Psoas muscle (tissue), 7 donors: ENCODE measurements at regions not wholly inside any gene's neighbourhood (a gene's known extent, or its start where the extent isn't known, plus 50 kb on each side); places are given as distances from the start of the nearest gene placed in this dataset.

Source experiments
- ATAC-seq, 4 donors: fragments of 200-7000 bp; cut with Tn5 transposase; one replicate each; pipeline ENCODE4 v1.9.1; 2020; ENCODE audit warnings: moderate library complexity in 3 of 4, mild to moderate bottlenecking in 2 of 4
- DNase-seq, 2 donors: peaks; one replicate each; pipeline ENCODE4 v3.0.0-alpha.2; 2020
- H3K27ac ChIP-seq: fragments of 200-600 bp; one replicate; pipeline ENCODE4 v1.8.0; 2022
- H3K27me3 ChIP-seq, 3 donors: fragments of 200-600 bp in 1 of 3; one replicate each; pipeline versions ENCODE4 v1.6.1 to v1.8.0; 2013 to 2022; ENCODE audit warnings: low read length in 2 of 3, mild to moderate bottlenecking in 2 of 3, moderate library complexity in 1 of 3; ENCODE audit not compliant: insufficient read depth in 3 of 3
- H3K36me3 ChIP-seq, 2 donors: fragments of 200-600 bp in 1 of 2; one replicate each; pipeline versions ENCODE4 v1.6.1 to v1.8.0; 2013 to 2022; ENCODE audit warnings: low read depth in 1 of 2, mild to moderate bottlenecking in 1 of 2, moderate library complexity in 1 of 2; ENCODE audit not compliant: insufficient read depth in 1 of 2
- H3K4me1 ChIP-seq: fragments of 200-600 bp; one replicate; pipeline ENCODE4 v1.8.0; 2022
- H3K4me3 ChIP-seq: fragments of 200-600 bp; one replicate; pipeline ENCODE4 v1.8.0; 2022; ENCODE audit warnings: mild to moderate bottlenecking
- H3K9me3 ChIP-seq: fragments of 200-600 bp; one replicate; pipeline ENCODE4 v1.8.0; 2022
- CTCF ChIP-seq: fragments of 200-600 bp; IDR thresholded peaks from one replicate; pipeline ENCODE4 v1.8.0; 2022; ENCODE audit warnings: antibody characterized with exemption
- WGBS, 3 donors: extraction: QIAGEN DNeasy Blood & Tissue Kit; methylation state at CpG; one replicate each; pipeline versions ENCODE4 v1.1.6 to v1.1.7; 2013; 5-methylcytosine and 5-hydroxymethylcytosine counted together
- intact Hi-C, 2 donors: fragments of 100-400 bp; cut with DNase I; formaldehyde crosslinking; loops; one replicate each; pipeline versions ENCODE4 v1.11.0 to v1.14.2; 2022
- donor health status: healthy with polysubstance abuse.
- donor health status: DM: no; HTN: no; CAD: no; lungs with moderate emphysema.
- donor health status: Bipolar disorder and iron deficiency.
- donor health status: healthy.
- donor health status: DM: yes; HTN: yes; CAD: no.
- donor health status: DM: no; HTN: no; CAD: no.
- donor health status: DM: yes; HTN: yes; CAD: no.

GRCh38 chr12:113612076-113612728, 140.5 kb upstream of the LHX5 start:
- WGBS, 3 donors = 28 to 32% (median 30%) methylated on average over 16 of the region's 16 CpGs
- intact Hi-C loops = no loop called here
- Histone ChIP-seq H3K9me3 (no peaks in the 10 kb centered on the region), H3K4me1 (no peaks in the 10 kb centered on the region), H3K27me3 (peaks cover 0 to 47% (median 16%) of the 10 kb centered on the region in 3 donors), H3K36me3 (no peaks in the 10 kb centered on the region), H3K4me3 (no peak overlapping the region), H3K27ac (no peak overlapping the region)
- ATAC-seq (no peak), DNase-seq (no peak)
- no peak for TF ChIP-seq CTCF

- Histone ChIP-seq H3K9me3 (no peaks in the 10 kb centered on the region), H3K27me3 (peaks cover 0 to 47% (median 16%) of the 10 kb centered on the region in 3 donors)
These were observed 140.0 kb upstream of the LHX5 start for GRCh38 chr12:113611652-113612051.

GRCh38 chr12:113610698-113611097, 139.0 kb upstream of the LHX5 start:
- DNase-seq (no peak), ATAC-seq (no peak)
- no peaks in the 10 kb centered on the region for H3K4me1 ChIP-seq
- no peaks in the 10 kb centered on the region for H3K9me3 ChIP-seq
- no peak overlapping the region for H3K27ac ChIP-seq
- H3K4me3 ChIP-seq = no peak overlapping the region
- peaks cover 0 to 47% (median 16%) of the 10 kb centered on the region in 3 donors for H3K27me3 ChIP-seq
- WGBS, 3 donors = 0 to 2% (median 1%) methylated on average over 13 of the region's 13 CpGs
- H3K36me3 ChIP-seq = no peaks in the 10 kb centered on the region
- intact Hi-C loops = no loop called here
- no peak for TF ChIP-seq CTCF

More at GRCh38 chr12:113611652-113612051, 140.0 kb upstream of the LHX5 start:
- Histone ChIP-seq H3K4me1 (no peaks in the 10 kb centered on the region), H3K36me3 (no peaks in the 10 kb centered on the region), H3K4me3 (no peak overlapping the region), H3K27ac (no peak overlapping the region)
- DNase-seq (no peak), ATAC-seq (no peak)
- intact Hi-C loops = no loop called here
- 62 to 67% (median 66%) methylated on average over 8 of the region's 8 CpGs for WGBS, 3 donors
- no peak for TF ChIP-seq CTCF

GRCh38 chr12:113609692-113610469, 138.2 kb upstream of the LHX5 start:
- WGBS, 3 donors = 5 to 6% (median 6%) methylated on average over 16 of the region's 16 CpGs
- Histone ChIP-seq H3K27ac (no peak overlapping the region), H3K36me3 (no peaks in the 10 kb centered on the region), H3K9me3 (no peaks in the 10 kb centered on the region), H3K27me3 (peaks cover 0 to 45% (median 16%) of the 10 kb centered on the region in 3 donors), H3K4me1 (no peaks in the 10 kb centered on the region), H3K4me3 (no peak overlapping the region)
- intact Hi-C loops = no loop called here
- no peak for ATAC-seq
- no peak for DNase-seq
- TF ChIP-seq CTCF = no peak
